ENCODE measurements at regions not wholly inside any gene's neighbourhood (a gene's known extent, or its start where the extent isn't known, plus 50 kb on each side); places are given as distances from the start of the nearest gene placed in this dataset.

DNA sequence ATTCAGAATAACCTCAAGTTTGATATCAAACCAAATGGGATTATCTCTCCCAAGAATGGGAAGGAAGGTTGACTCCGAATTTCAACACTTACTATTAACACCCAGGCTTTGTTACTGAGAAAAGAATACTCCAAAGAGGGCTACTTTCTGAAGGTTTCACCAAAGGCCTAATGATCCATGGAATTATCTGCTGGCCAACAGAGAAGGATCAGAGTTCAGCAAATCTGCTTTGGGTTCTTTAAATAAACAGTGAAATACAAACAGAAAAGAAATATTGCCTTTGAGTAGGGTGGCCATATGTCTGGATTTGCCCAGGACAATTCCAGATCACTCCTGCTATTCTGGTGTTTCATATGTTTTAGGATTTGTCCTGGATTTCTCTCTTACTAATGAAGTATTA is 564.5 kb upstream of the PSMD7 start:
- H2AFZ ChIP-seq (ENCODE audit: low read length), result no peak overlapping the region
- H3K27me3 ChIP-seq (ENCODE audit: control insufficient read depth, insufficient read depth, low read length), result no peaks in the 10 kb centered on the region
- TF ChIP-seq CTCF (conservative IDR thresholded peaks at IDR 0.05 in 1 of 2, IDR thresholded peaks at IDR 0.05 in 1 of 2; ENCODE audit: low read depth in 1 of 2, low read length in 2 of 2), result no peak
- no peak for TF ChIP-seq EZH2 (IDR thresholded peaks at IDR 0.05; ENCODE audit: low read length, missing control alignments)
- no peaks in the 10 kb centered on the region for H3K79me2 ChIP-seq (ENCODE audit: control insufficient read depth, insufficient read depth, low read length)
- H3K9me3 ChIP-seq (ENCODE audit: control insufficient read depth, insufficient read depth, low read depth, low read length), result no peaks in the 10 kb centered on the region
- H3K36me3 ChIP-seq (ENCODE audit: control insufficient read depth, insufficient read depth, low read length), result no peaks in the 10 kb centered on the region
- H3K9ac ChIP-seq (ENCODE audit: insufficient read depth, low read length), result no peak overlapping the region
- H3K27ac ChIP-seq (ENCODE audit: insufficient read depth, low read length), result no peak overlapping the region
- no peak for DNase-seq (ENCODE audit: low read depth in 2 of 2)
- no peaks in the 10 kb centered on the region for H4K20me1 ChIP-seq (ENCODE audit: control insufficient read depth, extremely low read depth, insufficient read depth, low read length)
- H3K4me2 ChIP-seq (ENCODE audit: extremely low read depth, insufficient read depth, low read length), result no peak overlapping the region
- H3K4me1 ChIP-seq (ENCODE audit: control insufficient read depth, extremely low read depth, insufficient read depth, low read length), result no peaks in the 10 kb centered on the region
- no peak overlapping the region for H3K4me3 ChIP-seq (replicated peaks in 1 of 4; ENCODE audit: control extremely low read depth in 1 of 4, insufficient read depth in 1 of 4, low read depth in 3 of 4, low read length in 4 of 4)

GRCh38 chr16:73730481-73731090 is 566.0 kb upstream of the PSMD7 start:
- Histone ChIP-seq H3K4me2 (ENCODE audit: extremely low read depth, insufficient read depth, low read length) (no peak overlapping the region), H3K79me2 (ENCODE audit: control insufficient read depth, insufficient read depth, low read length) (no peaks in the 10 kb centered on the region), H3K9ac (ENCODE audit: insufficient read depth, low read length) (no peak overlapping the region), H3K27ac (ENCODE audit: insufficient read depth, low read length) (no peak overlapping the region), H3K9me3 (ENCODE audit: control insufficient read depth, insufficient read depth, low read depth, low read length) (no peaks in the 10 kb centered on the region), H4K20me1 (ENCODE audit: control insufficient read depth, extremely low read depth, insufficient read depth, low read length) (no peaks in the 10 kb centered on the region), H3K36me3 (ENCODE audit: control insufficient read depth, insufficient read depth, low read length) (no peaks in the 10 kb centered on the region), H3K4me3 (replicated peaks in 1 of 4; ENCODE audit: control extremely low read depth in 1 of 4, insufficient read depth in 1 of 4, low read depth in 3 of 4, low read length in 4 of 4) (no peak overlapping the region), H3K4me1 (ENCODE audit: control insufficient read depth, extremely low read depth, insufficient read depth, low read length) (no peaks in the 10 kb centered on the region), H3K27me3 (ENCODE audit: control insufficient read depth, insufficient read depth, low read length) (no peaks in the 10 kb centered on the region), H2AFZ (ENCODE audit: low read length) (no peak overlapping the region)
- no peak for DNase-seq (ENCODE audit: low read depth in 2 of 2)
- TF ChIP-seq CTCF (conservative IDR thresholded peaks at IDR 0.05 in 1 of 2, IDR thresholded peaks at IDR 0.05 in 1 of 2; ENCODE audit: low read depth in 1 of 2, low read length in 2 of 2), result no peak
- no peak for TF ChIP-seq EZH2 (IDR thresholded peaks at IDR 0.05; ENCODE audit: low read length, missing control alignments)

DNA sequence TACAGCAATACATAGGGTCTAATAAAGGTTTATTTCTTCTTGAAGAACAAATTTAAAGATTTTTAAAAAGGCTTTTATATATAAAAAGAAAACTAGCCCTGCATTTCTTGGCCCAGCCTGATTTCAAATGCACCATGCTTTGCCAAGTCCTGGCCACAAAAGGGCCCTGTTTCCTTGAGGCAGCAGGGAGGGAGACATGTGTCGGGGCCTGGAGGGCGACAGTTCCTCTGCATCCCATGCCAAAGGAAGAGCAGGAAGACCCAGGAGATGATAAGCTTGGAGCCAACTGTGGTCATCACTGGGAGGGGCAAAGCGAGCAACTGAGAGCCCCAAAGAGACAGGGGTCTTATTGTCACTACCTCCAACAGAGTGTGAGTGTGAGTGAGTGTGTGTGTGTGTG is 571.5 kb upstream of the PSMD7 start:
- H3K4me3 ChIP-seq (replicated peaks in 1 of 4; ENCODE audit: control extremely low read depth in 1 of 4, insufficient read depth in 1 of 4, low read depth in 3 of 4, low read length in 4 of 4), result no peak overlapping the region

More for the DNA sequence above, 571.5 kb upstream of the PSMD7 start:
- Histone ChIP-seq H3K9ac (ENCODE audit: insufficient read depth, low read length) (no peak overlapping the region), H3K4me1 (ENCODE audit: control insufficient read depth, extremely low read depth, insufficient read depth, low read length) (no peaks in the 10 kb centered on the region), H3K79me2 (ENCODE audit: control insufficient read depth, insufficient read depth, low read length) (no peaks in the 10 kb centered on the region), H3K27me3 (ENCODE audit: control insufficient read depth, insufficient read depth, low read length) (no peaks in the 10 kb centered on the region), H4K20me1 (ENCODE audit: control insufficient read depth, extremely low read depth, insufficient read depth, low read length) (no peaks in the 10 kb centered on the region), H3K27ac (ENCODE audit: insufficient read depth, low read length) (no peak overlapping the region), H2AFZ (ENCODE audit: low read length) (no peak overlapping the region), H3K36me3 (ENCODE audit: control insufficient read depth, insufficient read depth, low read length) (no peaks in the 10 kb centered on the region), H3K4me2 (ENCODE audit: extremely low read depth, insufficient read depth, low read length) (no peak overlapping the region), H3K9me3 (ENCODE audit: control insufficient read depth, insufficient read depth, low read depth, low read length) (no peaks in the 10 kb centered on the region)
- no peak for TF ChIP-seq CTCF (conservative IDR thresholded peaks at IDR 0.05 in 1 of 2, IDR thresholded peaks at IDR 0.05 in 1 of 2; ENCODE audit: low read depth in 1 of 2, low read length in 2 of 2)
- no peak for TF ChIP-seq EZH2 (IDR thresholded peaks at IDR 0.05; ENCODE audit: low read length, missing control alignments)
- no peak for DNase-seq (ENCODE audit: low read depth in 2 of 2)

All from fibroblast of lung (primary cell).